ENCODE measurements at regions not wholly inside any gene's neighbourhood (a gene's known extent, or its start where the extent isn't known, plus 50 kb on each side); places are given as distances from the start of the nearest gene placed in this dataset.

- no peak overlapping the region for H3K18ac ChIP-seq (ENCODE audit: insufficient read length, low read depth, low read length)
- H3T11ph ChIP-seq (ENCODE audit: low read length) = no peak overlapping the region
- H3K27me3 Mint-ChIP-seq (ENCODE audit: low read depth) = peaks cover 3% of the 10 kb centered on the region
- H3K79me1 ChIP-seq (ENCODE audit: insufficient read depth, low read depth, low read length, poor library complexity, severe bottlenecking) = no peaks in the 10 kb centered on the region
- no peak overlapping the region for H2BK12ac ChIP-seq (ENCODE audit: insufficient read length, low read depth, low read length)
- no peaks in the 10 kb centered on the region for H3K9me3 ChIP-seq (ENCODE audit: control insufficient read depth, low read depth, low read length)
- H2AK5ac ChIP-seq (ENCODE audit: insufficient read length, low read length) = no peak overlapping the region
- H2BK15ac ChIP-seq (ENCODE audit: low read depth, low read length) = no peak overlapping the region
- H2BK120ac ChIP-seq (ENCODE audit: low read depth, low read length, poor library complexity, severe bottlenecking) = no peak overlapping the region
- no peak overlapping the region for H3K27ac ChIP-seq (ENCODE audit: insufficient read length, low read depth, low read length)
- H3K27me3 ChIP-seq (ENCODE audit: insufficient read depth, low read length) = no peaks in the 10 kb centered on the region
- H3K23me2 ChIP-seq (ENCODE audit: insufficient read length, low read depth, low read length, poor library complexity, severe bottlenecking) = no peaks in the 10 kb centered on the region
- no peak for DNase-seq
- H3K14ac ChIP-seq (ENCODE audit: insufficient read depth, low read length) = no peak overlapping the region
- H3K36me3 Mint-ChIP-seq (ENCODE audit: insufficient read depth in 1 of 3, low read depth in 3 of 3) = no peaks in the 10 kb centered on the region
- no peak overlapping the region for H3K27ac Mint-ChIP-seq
- H4K91ac ChIP-seq (ENCODE audit: insufficient read length, low read depth, low read length) = no peak overlapping the region
- no peak overlapping the region for H4K5ac ChIP-seq (ENCODE audit: insufficient read length, low read depth, low read length)
- H2BK20ac ChIP-seq (ENCODE audit: low read depth, low read length, poor library complexity, severe bottlenecking) = no peak overlapping the region
- no peak overlapping the region for H3K56ac ChIP-seq (ENCODE audit: insufficient read length, low read depth, low read length)
- H3K4me1 Mint-ChIP-seq = peaks cover 20 to 21% of the 10 kb centered on the region in 2 experiments
- no peak overlapping the region for H4K8ac ChIP-seq (replicated peaks; ENCODE audit: insufficient read length, low read depth, low read length)
- H2BK5ac ChIP-seq (ENCODE audit: insufficient read length, low read length) = no peak overlapping the region
- TF ChIP-seq CTCF (conservative IDR thresholded peaks at IDR 0.05) = no peak
- H3K4me2 ChIP-seq (ENCODE audit: insufficient read depth, insufficient read length, low read length) = no peak overlapping the region
- no peaks in the 10 kb centered on the region; a peak in 1 of 5 replicates for H3K9me3 Mint-ChIP-seq
- no peak overlapping the region for H2AFZ ChIP-seq (ENCODE audit: low read length)
- H4K20me1 ChIP-seq (ENCODE audit: control insufficient read depth, insufficient read depth, insufficient read length) = no peaks in the 10 kb centered on the region
- no peaks in the 10 kb centered on the region for H3K79me2 ChIP-seq (ENCODE audit: insufficient read depth, low read length)
- H3K4ac ChIP-seq (ENCODE audit: low read depth, low read length) = no peak overlapping the region
- no peaks in the 10 kb centered on the region; the same call in 1 of the 2 replicates for H3K4me1 ChIP-seq (ENCODE audit: insufficient read depth, low read length)
- H3K23ac ChIP-seq (ENCODE audit: insufficient read length, low read depth, low read length) = no peak overlapping the region
- H3K4me3 Mint-ChIP-seq = no peak overlapping the region
- H3K9ac ChIP-seq (ENCODE audit: extremely low read depth, insufficient read length, low read length) = no peak overlapping the region
Measured at GRCh38 chr6:53730767-53731166, 64.0 kb upstream of the LRRC1 start.
